ENCODE measurements at regions not wholly inside any gene's neighbourhood (a gene's known extent, or its start where the extent isn't known, plus 50 kb on each side); places are given as distances from the start of the nearest gene placed in this dataset.

- DNase-seq (ENCODE audit: low spot score): no peak
These were observed 1466.4 kb downstream of the PLA2G4A start for GRCh38 chr1:188295157-188295556.

DNA sequence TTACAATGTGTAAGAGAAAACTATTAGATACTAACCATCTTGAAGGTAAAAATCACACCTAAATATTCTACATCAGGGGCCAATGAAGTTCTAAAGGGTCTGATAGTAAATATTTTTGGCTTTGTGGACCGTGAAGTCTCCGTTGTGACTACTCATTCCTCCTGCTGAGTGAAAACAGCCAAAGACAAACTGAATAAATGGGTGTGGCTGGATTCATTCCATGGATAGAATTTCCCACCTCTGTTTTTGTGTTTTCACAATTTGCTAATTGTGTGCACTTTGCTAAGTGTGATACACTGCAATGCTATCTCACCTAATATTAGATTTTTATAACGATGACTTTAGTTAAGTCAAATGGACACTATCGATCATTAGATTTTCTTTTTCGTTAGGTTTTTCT lies 1474.0 kb downstream of the PLA2G4A start:
- DNase-seq (ENCODE audit: low spot score): no peak

- DNase-seq (ENCODE audit: low spot score): no peak
These were observed 1485.9 kb downstream of the PLA2G4A start for GRCh38 chr1:188314557-188315137.

GRCh38 chr1:188317894-188318293 lies 1489.1 kb downstream of the PLA2G4A start:
- no peak for DNase-seq (ENCODE audit: low spot score)

- no peak for DNase-seq (ENCODE audit: low spot score)
These were observed 1496.5 kb downstream of the PLA2G4A start for GRCh38 chr1:188325211-188325610.

- DNase-seq (ENCODE audit: low spot score): no peak
These were observed 1515.2 kb downstream of the PLA2G4A start for GRCh38 chr1:188343914-188344313.

GRCh38 chr1:188350104-188350503 lies 1521.4 kb downstream of the PLA2G4A start:
- no peak for DNase-seq (ENCODE audit: low spot score)

- peak; percentile 16 for DNase-seq (ENCODE audit: low spot score)
These were observed 1526.3 kb downstream of the PLA2G4A start for GRCh38 chr1:188355082-188355481.

GRCh38 chr1:188355847-188356246 lies 1527.1 kb downstream of the PLA2G4A start:
- DNase-seq (ENCODE audit: low spot score): no peak

DNA sequence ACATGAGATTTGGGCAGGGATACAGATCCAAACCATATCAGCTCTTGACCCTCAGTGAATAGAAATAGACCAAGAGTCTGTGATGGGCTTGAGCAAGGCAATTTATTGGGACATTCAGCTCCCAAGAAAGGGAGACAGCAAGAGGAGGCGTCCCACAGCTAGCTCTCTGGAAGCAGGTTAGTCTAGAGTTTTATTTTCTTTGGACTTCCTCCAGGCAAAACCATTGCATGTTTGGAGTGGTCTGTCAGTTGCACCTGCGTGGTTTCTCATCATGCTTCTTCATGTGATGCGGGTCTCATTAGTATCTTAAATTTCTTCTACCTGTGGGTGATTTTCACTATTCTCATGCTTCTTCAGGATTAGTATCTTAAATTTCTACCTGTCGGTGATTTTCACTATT lies 1530.6 kb downstream of the PLA2G4A start:
- DNase-seq (ENCODE audit: low spot score): no peak

GRCh38 chr1:188363943-188364342 lies 1535.2 kb downstream of the PLA2G4A start:
- no peak for DNase-seq (ENCODE audit: low spot score)

DNA sequence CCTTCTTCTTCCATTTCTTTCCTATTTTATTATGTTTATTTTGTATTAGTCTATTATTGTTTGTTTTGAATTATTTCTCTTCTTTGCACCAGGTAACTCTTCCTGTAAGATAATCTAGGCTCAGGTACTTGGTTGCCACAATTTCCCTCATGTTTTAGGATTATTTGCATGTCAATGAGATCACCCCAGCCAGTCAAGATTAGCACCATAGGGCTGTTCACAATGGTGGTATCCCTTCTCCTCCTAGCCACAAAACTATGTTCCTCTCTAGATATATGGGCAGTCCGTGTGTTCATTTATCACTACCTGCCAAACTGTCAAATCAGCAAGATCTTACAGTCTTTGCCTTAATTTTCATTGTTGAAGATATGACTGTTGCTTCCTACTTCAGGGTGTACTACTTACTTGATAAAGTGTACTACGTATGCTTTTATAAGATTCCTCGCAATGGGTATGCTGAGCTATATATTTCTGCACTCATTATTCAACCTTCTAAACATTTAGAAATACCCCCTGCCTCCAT lies 1536.2 kb downstream of the PLA2G4A start:
- no peak for DNase-seq (ENCODE audit: low spot score)

GRCh38 chr1:188365874-188366273 lies 1537.1 kb downstream of the PLA2G4A start:
- no peak for DNase-seq (ENCODE audit: low spot score)

- DNase-seq (ENCODE audit: low spot score): no peak
These were observed 1538.9 kb downstream of the PLA2G4A start for GRCh38 chr1:188367661-188368060.

DNA sequence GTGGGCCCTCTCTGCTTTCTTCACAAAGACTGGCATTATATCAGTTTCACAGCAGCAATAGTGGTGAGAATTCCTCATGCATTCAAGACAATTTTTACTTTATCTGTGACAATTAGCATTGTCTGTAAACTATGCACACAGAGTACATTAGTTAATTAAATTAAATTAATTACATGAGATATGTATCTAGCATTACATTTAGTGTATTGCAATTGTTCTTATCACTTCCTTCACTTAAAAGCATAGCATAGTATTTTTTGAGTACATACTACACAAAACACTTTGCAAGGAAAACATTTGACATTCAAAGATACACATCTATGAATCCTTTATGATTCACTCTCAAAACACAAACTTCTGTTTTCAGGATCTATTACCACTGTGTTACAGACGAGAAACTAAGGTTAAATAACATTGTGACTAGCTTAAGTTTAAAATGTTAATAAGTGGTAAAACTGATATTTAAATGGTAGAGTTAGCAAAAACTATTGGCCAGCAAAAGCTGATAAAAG lies 1542.6 kb downstream of the PLA2G4A start:
- DNase-seq (ENCODE audit: low spot score): no peak

DNA sequence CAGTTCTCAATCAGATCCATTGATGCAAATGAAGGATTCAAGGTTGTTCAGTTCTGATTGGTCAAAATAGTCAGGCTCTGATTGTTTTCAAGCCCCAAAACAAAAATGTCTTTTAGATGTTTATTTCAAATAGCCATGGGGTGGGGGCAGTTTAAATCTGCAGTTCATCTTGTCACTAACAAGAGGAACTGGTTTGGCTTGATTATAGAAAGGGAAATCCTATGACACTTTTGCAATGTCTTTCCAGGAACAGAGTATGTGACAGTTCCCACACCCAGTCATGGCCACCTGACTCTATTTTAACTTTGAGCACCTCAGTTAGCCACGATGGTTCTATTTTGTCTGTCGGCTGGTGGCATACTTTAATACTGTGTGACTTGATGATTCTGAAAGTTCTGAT lies 1544.1 kb downstream of the PLA2G4A start:
- no peak for DNase-seq (ENCODE audit: low spot score)

DNA sequence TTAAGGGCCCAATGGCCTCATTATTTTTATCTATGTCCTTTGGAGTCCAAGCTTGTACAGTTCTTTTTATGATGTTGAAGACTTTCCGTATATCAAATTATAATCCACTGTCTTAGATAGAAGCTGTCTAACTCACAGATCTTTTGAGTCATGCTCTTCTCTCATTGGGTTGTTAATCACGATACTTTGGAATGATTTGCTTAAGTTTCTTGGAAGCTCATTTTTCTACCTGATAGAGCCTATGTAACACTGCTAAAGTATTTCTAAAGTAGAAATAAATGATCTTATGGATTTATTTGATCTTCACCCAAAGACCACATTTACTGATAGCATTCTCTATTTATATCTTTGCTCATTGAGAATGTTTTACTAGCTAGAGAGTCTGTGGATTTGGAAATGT lies 1554.1 kb downstream of the PLA2G4A start:
- DNase-seq (ENCODE audit: low spot score): no peak

DNA sequence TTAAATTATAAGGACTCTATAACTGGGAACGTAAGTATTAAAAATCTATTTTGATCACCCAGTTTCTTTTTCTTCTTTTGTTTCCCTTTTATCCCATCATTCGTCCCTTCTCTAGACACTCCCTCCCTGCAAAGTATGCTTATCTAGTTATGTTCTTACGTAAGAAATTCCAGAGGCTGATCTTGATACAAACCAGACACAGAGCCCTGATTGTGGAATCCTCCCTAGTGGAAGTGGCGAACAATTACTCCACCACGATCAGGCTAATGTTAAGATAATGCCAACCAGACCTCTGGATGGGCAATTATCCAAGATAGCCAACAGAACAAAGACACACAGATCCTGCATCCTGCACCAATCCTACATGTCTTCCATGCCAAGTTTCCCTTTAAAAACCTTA lies 1557.4 kb downstream of the PLA2G4A start:
- DNase-seq (ENCODE audit: low spot score): no peak

DNA sequence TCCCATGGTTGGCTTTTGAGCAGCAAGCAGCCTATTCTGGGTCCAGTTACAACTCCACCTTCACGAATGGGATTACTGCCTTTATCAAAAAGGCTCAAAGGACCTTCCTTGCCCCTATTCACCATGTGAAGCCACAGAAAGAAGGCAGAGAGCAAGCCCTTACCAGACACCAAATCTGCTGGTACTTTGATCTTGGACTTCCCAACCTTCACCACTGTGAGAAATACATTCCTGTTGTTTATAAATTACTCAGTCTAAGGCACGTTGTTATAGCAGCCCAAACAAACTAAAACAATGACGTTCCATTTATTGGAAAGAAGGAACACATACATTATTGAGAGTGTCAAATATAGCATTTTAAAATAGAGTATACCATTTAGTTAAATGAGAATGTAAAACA lies 1557.9 kb downstream of the PLA2G4A start:
- no peak for DNase-seq (ENCODE audit: low spot score)

- DNase-seq (ENCODE audit: low spot score): no peak
These were observed 1565.9 kb downstream of the PLA2G4A start for GRCh38 chr1:188394677-188395076.

DNA sequence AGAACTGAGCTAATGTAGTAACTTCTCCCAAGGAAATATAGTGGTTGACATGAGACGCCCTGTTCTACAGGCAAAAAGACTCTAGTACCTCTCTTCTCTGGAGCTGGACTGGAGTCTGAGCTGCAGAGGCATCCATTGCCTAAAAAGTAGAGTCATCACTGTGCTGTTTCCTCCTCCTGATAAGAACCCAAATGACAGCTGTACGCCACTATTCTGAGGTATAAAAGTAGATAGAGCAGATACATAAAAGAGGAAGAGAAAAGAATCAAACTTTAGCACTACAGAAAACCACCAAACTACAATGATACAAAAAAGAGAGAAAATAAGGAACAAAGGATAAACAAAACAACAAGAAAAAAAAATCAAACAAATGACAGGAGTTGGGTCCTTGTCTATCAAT lies 1568.8 kb downstream of the PLA2G4A start:
- DNase-seq (ENCODE audit: low spot score): no peak

DNA sequence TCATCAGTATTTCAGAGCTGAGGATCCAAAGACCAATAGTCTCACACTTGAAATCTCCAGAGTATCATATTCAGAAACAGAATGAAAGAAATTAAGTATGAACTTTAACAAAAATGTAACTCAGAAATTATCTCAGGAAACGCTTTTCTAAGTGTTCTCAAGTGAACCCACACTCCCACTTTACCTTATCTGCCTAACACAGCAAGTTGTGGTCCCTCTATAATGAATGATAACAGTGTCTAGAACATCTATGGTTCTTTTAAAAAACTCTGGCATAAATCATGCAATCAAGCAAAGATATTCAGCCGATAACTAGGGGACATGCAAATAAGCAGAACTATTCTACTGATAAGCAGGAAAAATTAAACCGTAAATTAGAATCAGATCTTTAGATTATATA lies 1574.2 kb downstream of the PLA2G4A start:
- no peak for DNase-seq (ENCODE audit: low spot score)

DNA sequence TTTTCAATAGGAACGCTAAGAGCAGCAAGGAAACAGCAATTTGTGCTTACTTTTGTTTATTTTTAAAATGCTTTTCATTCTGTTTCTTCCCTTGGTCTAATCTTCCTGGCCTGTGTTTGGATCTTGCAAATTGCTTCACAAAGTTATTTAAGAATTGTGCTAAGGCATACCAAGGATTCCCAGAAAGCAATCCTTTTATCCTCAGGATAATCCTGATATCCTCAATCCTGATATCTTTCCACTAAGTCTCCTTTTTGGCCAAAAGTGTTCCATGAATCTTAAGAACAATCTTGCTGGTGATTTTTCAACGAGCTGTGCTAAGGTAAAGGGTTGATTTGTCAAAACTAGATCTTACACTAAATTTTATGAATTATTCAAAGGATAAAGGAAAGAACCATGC lies 1577.9 kb downstream of the PLA2G4A start:
- DNase-seq (ENCODE audit: low spot score): no peak

DNA sequence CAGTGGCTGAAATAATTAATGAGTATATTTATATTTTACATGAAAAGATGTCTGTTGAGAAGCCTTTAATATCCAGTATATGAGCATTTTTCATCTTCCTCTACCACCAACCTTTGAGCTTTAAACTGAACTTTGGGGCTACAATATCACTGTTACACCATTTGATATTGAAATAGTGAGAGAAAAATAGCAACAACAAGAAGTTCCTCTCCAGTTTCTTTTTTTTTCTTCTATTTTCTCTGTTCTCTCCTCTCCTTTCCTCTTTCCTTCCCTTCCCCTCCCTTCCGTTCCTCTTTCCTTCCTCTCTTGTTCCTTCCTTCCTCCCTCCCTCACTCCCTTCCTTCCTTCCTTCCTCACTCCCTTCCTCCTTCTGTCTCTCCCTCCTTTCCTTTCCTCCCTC lies 1591.4 kb downstream of the PLA2G4A start:
- no peak for DNase-seq (ENCODE audit: low spot score)
